ENCODE measurements at regions not wholly inside any gene's neighbourhood (a gene's known extent, or its start where the extent isn't known, plus 50 kb on each side); places are given as distances from the start of the nearest gene placed in this dataset.
A peak's percentile ranks its signal among the peaks of the same experiment; 100 is the strongest.

DNA sequence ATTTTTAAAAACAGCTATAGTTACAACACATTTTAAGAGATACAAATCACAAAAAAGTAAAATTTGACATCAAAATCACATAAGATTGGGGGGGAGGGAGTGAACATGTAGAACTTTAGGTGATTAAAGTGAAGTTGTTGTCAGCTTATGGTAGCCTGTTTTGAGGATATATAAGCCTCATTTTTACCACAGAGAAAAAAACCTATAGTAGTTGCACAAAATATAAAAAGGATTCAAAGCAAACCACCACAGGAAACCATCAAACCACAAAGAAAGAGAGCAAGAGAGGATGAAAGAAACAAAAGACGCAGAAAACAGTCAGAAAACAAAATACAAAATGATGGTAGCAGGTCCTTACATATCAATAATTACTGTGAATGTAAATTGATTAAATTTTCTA, 291.9 kb upstream of the DEPDC1 start:
- TF ChIP-seq, protein P1, sequence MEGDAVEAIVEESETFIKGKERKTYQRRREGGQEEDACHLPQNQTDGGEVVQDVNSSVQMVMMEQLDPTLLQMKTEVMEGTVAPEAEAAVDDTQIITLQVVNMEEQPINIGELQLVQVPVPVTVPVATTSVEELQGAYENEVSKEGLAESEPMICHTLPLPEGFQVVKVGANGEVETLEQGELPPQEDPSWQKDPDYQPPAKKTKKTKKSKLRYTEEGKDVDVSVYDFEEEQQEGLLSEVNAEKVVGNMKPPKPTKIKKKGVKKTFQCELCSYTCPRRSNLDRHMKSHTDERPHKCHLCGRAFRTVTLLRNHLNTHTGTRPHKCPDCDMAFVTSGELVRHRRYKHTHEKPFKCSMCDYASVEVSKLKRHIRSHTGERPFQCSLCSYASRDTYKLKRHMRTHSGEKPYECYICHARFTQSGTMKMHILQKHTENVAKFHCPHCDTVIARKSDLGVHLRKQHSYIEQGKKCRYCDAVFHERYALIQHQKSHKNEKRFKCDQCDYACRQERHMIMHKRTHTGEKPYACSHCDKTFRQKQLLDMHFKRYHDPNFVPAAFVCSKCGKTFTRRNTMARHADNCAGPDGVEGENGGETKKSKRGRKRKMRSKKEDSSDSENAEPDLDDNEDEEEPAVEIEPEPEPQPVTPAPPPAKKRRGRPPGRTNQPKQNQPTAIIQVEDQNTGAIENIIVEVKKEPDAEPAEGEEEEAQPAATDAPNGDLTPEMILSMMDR (IDR thresholded peaks at IDR 0.05; ENCODE audit: insufficient read depth, low read depth, low read length): no peak
- DNase-seq (ENCODE audit: low read depth): no peak
- H3K4me3 ChIP-seq (ENCODE audit: low read depth, low read length): no peak overlapping the region

- DNase-seq (ENCODE audit: low read depth): no peak
- TF ChIP-seq, protein P1 (IDR thresholded peaks at IDR 0.05; ENCODE audit: insufficient read depth, low read depth, low read length): no peak
Observed at GRCh38 chr1:68791800-68792199, 294.9 kb upstream of the DEPDC1 start.

GRCh38 chr1:68795956-68796355, 299.1 kb upstream of the DEPDC1 start:
- no peak for DNase-seq (ENCODE audit: low read depth)
- TF ChIP-seq, protein P1 (IDR thresholded peaks at IDR 0.05; ENCODE audit: insufficient read depth, low read depth, low read length): no peak

More at GRCh38 chr1:68791800-68792199, 294.9 kb upstream of the DEPDC1 start:
- no peak overlapping the region for H3K4me3 ChIP-seq (ENCODE audit: low read depth, low read length)

GRCh38 chr1:68796888-68797287, 300.0 kb upstream of the DEPDC1 start:
- TF ChIP-seq, protein P1 (IDR thresholded peaks at IDR 0.05; ENCODE audit: insufficient read depth, low read depth, low read length): no peak
- H3K4me3 ChIP-seq (ENCODE audit: low read depth, low read length): no peak overlapping the region
- no peak for DNase-seq (ENCODE audit: low read depth)

More at GRCh38 chr1:68795956-68796355, 299.1 kb upstream of the DEPDC1 start:
- no peak overlapping the region for H3K4me3 ChIP-seq (ENCODE audit: low read depth, low read length)

DNA sequence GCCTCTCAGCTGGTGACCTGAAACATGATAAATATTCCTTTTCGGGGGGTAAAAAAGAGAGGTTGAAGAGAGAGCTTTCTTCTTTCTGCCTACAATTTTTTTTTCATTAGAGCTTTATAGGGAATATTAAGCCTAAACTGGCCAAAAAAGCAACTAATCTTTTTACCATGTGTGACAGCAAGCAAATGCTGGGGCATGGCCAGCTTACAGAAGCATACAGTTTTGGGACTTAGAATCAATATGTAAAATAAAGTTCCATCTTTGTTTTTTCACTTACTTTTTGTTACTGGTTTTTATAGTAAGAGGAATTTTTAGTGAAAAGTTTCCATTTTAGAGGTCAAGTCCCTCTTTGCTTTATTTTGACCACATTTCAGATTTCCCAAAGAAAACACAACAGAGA, 301.2 kb upstream of the DEPDC1 start:
- DNase-seq (ENCODE audit: low read depth): no peak
- H3K4me3 ChIP-seq (ENCODE audit: low read depth, low read length): no peak overlapping the region
- TF ChIP-seq, protein P1 (IDR thresholded peaks at IDR 0.05; ENCODE audit: insufficient read depth, low read depth, low read length): no peak

- TF ChIP-seq, protein P1 (IDR thresholded peaks at IDR 0.05; ENCODE audit: insufficient read depth, low read depth, low read length): no peak
- DNase-seq (ENCODE audit: low read depth): peak; percentile 2
Observed at GRCh38 chr1:68799096-68799495, 302.2 kb upstream of the DEPDC1 start.

DNA sequence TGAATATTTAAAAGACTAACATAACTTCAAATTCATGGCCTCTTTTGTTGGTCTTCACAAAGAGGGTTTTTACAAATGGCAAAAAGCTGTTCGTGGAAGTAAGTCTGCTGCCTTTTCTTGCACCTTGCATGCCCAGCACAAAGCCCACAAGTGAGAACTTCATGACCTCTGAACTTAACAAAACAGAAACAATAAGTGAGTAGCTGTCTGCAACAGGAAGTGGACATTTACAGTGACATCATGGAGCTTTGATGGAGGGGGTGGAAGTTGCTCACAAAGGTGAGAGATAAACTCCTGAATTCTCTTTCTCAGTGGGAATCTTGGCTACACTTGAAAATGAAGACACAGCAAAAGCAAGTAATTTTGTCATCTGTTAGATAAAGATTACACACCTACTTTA, 303.3 kb upstream of the DEPDC1 start:
- TF ChIP-seq, protein P1 (IDR thresholded peaks at IDR 0.05; ENCODE audit: insufficient read depth, low read depth, low read length): no peak
- no peak for DNase-seq (ENCODE audit: low read depth)
- H3K4me3 ChIP-seq (ENCODE audit: low read depth, low read length): no peak overlapping the region

More at GRCh38 chr1:68799096-68799495, 302.2 kb upstream of the DEPDC1 start:
- H3K4me3 ChIP-seq (ENCODE audit: low read depth, low read length): no peak overlapping the region
